ENCODE measurements at regions not wholly inside any gene's neighbourhood (a gene's known extent, or its start where the extent isn't known, plus 50 kb on each side); places are given as distances from the start of the nearest gene placed in this dataset.

DNA sequence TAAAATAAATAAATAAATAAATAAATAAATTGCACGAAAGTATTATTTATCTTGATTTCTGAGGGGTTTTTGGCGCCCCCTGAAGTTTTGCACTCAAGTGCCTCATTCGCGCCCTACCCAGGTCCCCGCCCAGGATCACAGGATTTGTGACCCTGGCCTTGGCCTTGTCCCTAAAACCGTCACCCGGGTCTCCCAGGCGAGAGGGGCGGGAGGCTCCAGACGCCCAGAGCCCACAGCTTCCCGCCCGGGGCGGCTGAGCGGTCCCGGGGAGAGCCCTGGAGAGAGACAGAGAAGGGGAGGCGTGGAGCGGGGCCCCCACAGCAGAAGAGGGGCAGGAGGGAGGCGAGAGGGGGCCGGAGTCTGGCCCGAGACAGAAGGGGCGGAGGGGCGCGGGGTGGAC, 91.8 kb upstream of the CASZ1 start:
- no peaks in the 10 kb centered on the region for H3K4me1 ChIP-seq
- no peaks in the 10 kb centered on the region for H3K9me3 ChIP-seq
- H3K36me3 ChIP-seq (replicated peaks in 1 of 2; ENCODE audit: insufficient read depth in 1 of 2, low read depth in 2 of 2): no peaks in the 10 kb centered on the region
- H3K27me3 ChIP-seq: no peaks in the 10 kb centered on the region
- H3K4me3 ChIP-seq: no peak overlapping the region
- no peak overlapping the region for H3K27ac ChIP-seq
- no peak for ATAC-seq
- TF ChIP-seq CTCF (IDR thresholded peaks at IDR 0.05) (no peak), POLR2A (IDR thresholded peaks at IDR 0.05) (no peak)
- intact Hi-C loops (cut with DNase I): no loop called here
- no peak for DNase-seq
- WGBS, 2 donors: 17 to 32% methylated on average over 14 to 17 of the region's 23 CpGs

DNA sequence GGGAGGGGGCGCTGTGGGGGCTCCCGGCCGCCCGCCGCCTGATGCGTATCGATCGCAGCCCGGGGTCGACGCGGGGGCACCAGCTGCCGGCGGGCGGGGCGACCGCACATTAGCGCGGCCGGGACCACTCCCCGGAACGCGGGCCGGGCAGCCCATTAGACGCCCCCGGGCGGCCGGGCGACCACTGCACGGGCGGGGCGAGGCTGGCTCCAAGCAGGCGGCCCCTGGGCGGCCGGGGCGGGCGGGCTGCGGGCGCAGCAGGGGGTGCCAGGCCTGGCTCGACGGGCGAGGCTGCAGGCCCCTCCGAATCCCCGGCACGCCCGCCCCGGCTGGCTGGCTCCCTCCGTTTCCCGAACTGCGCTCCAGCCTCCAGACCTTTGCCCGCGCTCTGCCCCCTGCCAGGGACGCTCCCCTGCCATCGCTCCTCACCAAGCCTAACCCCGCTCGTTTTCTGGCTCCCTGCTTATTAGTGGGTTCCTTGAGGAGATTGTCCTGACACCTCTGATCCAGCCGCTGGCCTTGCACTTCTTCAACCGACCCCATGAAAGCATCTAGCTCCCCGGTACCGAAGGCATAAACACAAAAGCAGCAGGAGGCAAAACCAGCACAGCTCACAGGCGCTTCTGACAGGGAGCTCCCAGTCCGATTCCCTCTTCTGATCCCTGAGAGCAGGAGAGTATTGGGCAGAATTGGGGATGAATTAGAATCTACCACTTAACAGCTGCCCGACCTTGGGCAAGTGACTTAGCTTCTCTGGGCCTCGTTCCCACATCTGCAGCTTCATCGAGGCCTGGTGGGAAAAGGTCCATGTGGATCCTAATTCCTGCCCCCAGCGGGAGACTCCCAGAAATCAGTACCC, 92.6 kb upstream of the CASZ1 start:
- H3K27ac ChIP-seq: no peak overlapping the region
- no peaks in the 10 kb centered on the region for H3K9me3 ChIP-seq
- 49 to 92% methylated on average over 7 to 32 of the region's 66 CpGs for WGBS, 2 donors
- H3K4me3 ChIP-seq: no peak overlapping the region
- H3K4me1 ChIP-seq: no peaks in the 10 kb centered on the region
- H3K36me3 ChIP-seq (replicated peaks in 1 of 2; ENCODE audit: insufficient read depth in 1 of 2, low read depth in 2 of 2): no peaks in the 10 kb centered on the region
- TF ChIP-seq POLR2A (IDR thresholded peaks at IDR 0.05): no peak
- no peak for DNase-seq
- ATAC-seq: no peak
- H3K27me3 ChIP-seq: no peaks in the 10 kb centered on the region
- intact Hi-C loops (cut with DNase I): no loop called here

GRCh38 chr1:10889650-10890353, 93.4 kb upstream of the CASZ1 start:
- H3K27me3 ChIP-seq: no peaks in the 10 kb centered on the region

GRCh38 chr1:10890491-10891071, 94.1 kb upstream of the CASZ1 start:
- 51 to 54% methylated on average over 5 to 9 of the region's 9 CpGs for WGBS, 2 donors
- Histone ChIP-seq H3K27me3 (no peaks in the 10 kb centered on the region), H3K4me1 (no peaks in the 10 kb centered on the region), H3K9me3 (no peaks in the 10 kb centered on the region), H3K4me3 (no peak overlapping the region), H3K27ac (no peak overlapping the region), H3K36me3 (replicated peaks in 1 of 2; ENCODE audit: insufficient read depth in 1 of 2, low read depth in 2 of 2) (no peaks in the 10 kb centered on the region)
- ATAC-seq: peak; percentile 21
- DNase-seq: no peak
- intact Hi-C loops (cut with DNase I): no loop called here
- no peak for TF ChIP-seq CTCF (IDR thresholded peaks at IDR 0.05)
- no peak for TF ChIP-seq POLR2A (IDR thresholded peaks at IDR 0.05)

More at GRCh38 chr1:10889650-10890353, 93.4 kb upstream of the CASZ1 start:
- Histone ChIP-seq H3K27ac (no peak overlapping the region), H3K36me3 (replicated peaks in 1 of 2; ENCODE audit: insufficient read depth in 1 of 2, low read depth in 2 of 2) (no peaks in the 10 kb centered on the region), H3K4me3 (no peak overlapping the region), H3K4me1 (no peaks in the 10 kb centered on the region), H3K9me3 (no peaks in the 10 kb centered on the region)
- 77 to 85% methylated on average over 18 to 20 of the region's 20 CpGs for WGBS, 2 donors
- no peak for DNase-seq
- no peak for TF ChIP-seq POLR2A (IDR thresholded peaks at IDR 0.05)
- ATAC-seq: no peak
- intact Hi-C loops (cut with DNase I): no loop called here

DNA sequence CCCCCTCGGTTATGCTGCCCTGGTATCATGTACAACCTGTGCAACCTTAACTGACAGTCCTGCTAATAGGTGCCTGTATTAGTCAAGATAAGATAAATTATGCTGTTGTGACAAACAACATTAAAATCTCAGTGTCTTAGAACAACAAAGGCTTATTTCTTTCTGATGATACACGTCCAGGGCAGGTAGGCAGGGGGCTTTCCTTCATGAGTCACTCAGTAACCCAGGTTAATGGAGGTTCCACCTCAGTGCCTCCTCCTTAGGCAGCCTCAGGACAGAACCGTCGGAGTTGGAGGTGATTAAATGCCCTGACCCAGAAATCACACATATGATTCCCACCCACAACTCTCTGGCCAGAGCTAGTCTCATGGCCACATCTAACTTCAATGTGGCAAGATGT, 94.6 kb upstream of the CASZ1 start:
- no peaks in the 10 kb centered on the region for H3K4me1 ChIP-seq
- DNase-seq: no peak
- no peaks in the 10 kb centered on the region for H3K36me3 ChIP-seq (replicated peaks in 1 of 2; ENCODE audit: insufficient read depth in 1 of 2, low read depth in 2 of 2)
- no peak overlapping the region for H3K4me3 ChIP-seq
- WGBS, 2 donors: 17 to 37% methylated on average over 4 of the region's 4 CpGs
- no peaks in the 10 kb centered on the region for H3K9me3 ChIP-seq
- no peaks in the 10 kb centered on the region for H3K27me3 ChIP-seq
- TF ChIP-seq CTCF (IDR thresholded peaks at IDR 0.05) (no peak), POLR2A (IDR thresholded peaks at IDR 0.05) (no peak)
- no peak overlapping the region for H3K27ac ChIP-seq
- intact Hi-C loops (cut with DNase I): no loop called here
- ATAC-seq: no peak

Data from body of pancreas (tissue), 4 donors.